ENCODE measurements at regions not wholly inside any gene's neighbourhood (a gene's known extent, or its start where the extent isn't known, plus 50 kb on each side); places are given as distances from the start of the nearest gene placed in this dataset.

DNA sequence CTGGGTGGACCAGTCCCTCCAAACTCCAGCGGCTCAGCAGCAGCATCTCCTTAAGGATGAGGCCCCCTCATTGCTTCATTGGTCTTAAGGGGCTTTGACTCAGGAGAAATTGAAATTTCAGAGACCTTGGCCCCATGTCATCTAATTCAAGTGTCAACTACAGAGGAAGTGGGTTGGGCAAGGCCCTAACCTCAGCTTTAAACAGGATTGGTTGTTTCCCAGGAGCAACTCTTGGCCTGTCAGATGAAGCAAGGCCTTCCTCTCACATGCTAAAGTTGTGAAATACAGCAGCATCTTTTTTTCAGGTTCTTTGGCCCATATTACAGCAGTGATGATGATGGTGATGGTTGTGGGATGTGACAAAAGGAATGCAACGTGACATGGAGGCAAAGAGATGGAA, 348.3 kb downstream of the ICE1 start:
- peaks cover 84% of the 10 kb centered on the region for H3K27me3 ChIP-seq (ENCODE audit: low read length)
- ATAC-seq: no peak
- CTCF ChIA-PET: no interaction called here
- no peaks in the 10 kb centered on the region for H3K9me2 ChIP-seq (replicated peaks; ENCODE audit: low read length)
- no peak for TF ChIP-seq EZH2 (IDR thresholded peaks at IDR 0.05; ENCODE audit: low read length, unreplicated experiment)
- TF ChIP-seq, protein P1, sequence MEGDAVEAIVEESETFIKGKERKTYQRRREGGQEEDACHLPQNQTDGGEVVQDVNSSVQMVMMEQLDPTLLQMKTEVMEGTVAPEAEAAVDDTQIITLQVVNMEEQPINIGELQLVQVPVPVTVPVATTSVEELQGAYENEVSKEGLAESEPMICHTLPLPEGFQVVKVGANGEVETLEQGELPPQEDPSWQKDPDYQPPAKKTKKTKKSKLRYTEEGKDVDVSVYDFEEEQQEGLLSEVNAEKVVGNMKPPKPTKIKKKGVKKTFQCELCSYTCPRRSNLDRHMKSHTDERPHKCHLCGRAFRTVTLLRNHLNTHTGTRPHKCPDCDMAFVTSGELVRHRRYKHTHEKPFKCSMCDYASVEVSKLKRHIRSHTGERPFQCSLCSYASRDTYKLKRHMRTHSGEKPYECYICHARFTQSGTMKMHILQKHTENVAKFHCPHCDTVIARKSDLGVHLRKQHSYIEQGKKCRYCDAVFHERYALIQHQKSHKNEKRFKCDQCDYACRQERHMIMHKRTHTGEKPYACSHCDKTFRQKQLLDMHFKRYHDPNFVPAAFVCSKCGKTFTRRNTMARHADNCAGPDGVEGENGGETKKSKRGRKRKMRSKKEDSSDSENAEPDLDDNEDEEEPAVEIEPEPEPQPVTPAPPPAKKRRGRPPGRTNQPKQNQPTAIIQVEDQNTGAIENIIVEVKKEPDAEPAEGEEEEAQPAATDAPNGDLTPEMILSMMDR (conservative IDR thresholded peaks at IDR 0.05; ENCODE audit: low read depth, low read length): no peak
- no peak for TF ChIP-seq EZH2phosphoT487 (IDR thresholded peaks at IDR 0.05; ENCODE audit: borderline replicate concordance, low read length)
- intact Hi-C loops (cut with micrococcal nuclease): no loop called here
- H3K4me3 ChIP-seq (ENCODE audit: low read length): no peak overlapping the region
- H3K36me3 ChIP-seq (ENCODE audit: low read depth, low read length): no peaks in the 10 kb centered on the region
- H3K9ac ChIP-seq (ENCODE audit: low read length): no peak overlapping the region
- BruUV-seq (replicated peaks): no TSS peak
- no peak overlapping the region for H3K27ac ChIP-seq (ENCODE audit: low read length)
- no peak overlapping the region for H2AFZ ChIP-seq (ENCODE audit: low read length)
- POLR2A ChIA-PET (ENCODE audit: unreplicated experiment): no interaction called here
- H3K79me2 ChIP-seq (ENCODE audit: low read length): no peaks in the 10 kb centered on the region
- H3K4me1 ChIP-seq (ENCODE audit: insufficient read depth, low read length): no peaks in the 10 kb centered on the region
- no peak overlapping the region for H3K4me2 ChIP-seq (ENCODE audit: low read length)
- no peaks in the 10 kb centered on the region for H4K20me1 ChIP-seq (ENCODE audit: low read length)
- no peaks in the 10 kb centered on the region for H3K9me3 ChIP-seq (ENCODE audit: low read length)
- DNase-seq: no peak
- no peaks in the 10 kb centered on the region for H3F3A ChIP-seq (ENCODE audit: low read length, unreplicated experiment)

- POLR2A ChIA-PET (ENCODE audit: unreplicated experiment): no interaction called here
- no TSS peak for BruUV-seq (replicated peaks)
- CTCF ChIA-PET: no interaction called here
- Histone ChIP-seq H3K27me3 (ENCODE audit: low read length) (peaks cover 92% of the 10 kb centered on the region), H2AFZ (ENCODE audit: low read length) (no peak overlapping the region), H3K27ac (ENCODE audit: low read length) (no peak overlapping the region), H3K4me1 (ENCODE audit: insufficient read depth, low read length) (no peaks in the 10 kb centered on the region), H3F3A (ENCODE audit: low read length, unreplicated experiment) (no peaks in the 10 kb centered on the region), H3K9me3 (ENCODE audit: low read length) (no peaks in the 10 kb centered on the region), H3K36me3 (ENCODE audit: low read depth, low read length) (no peaks in the 10 kb centered on the region), H3K9me2 (replicated peaks; ENCODE audit: low read length) (no peaks in the 10 kb centered on the region), H4K20me1 (ENCODE audit: low read length) (no peaks in the 10 kb centered on the region), H3K9ac (ENCODE audit: low read length) (no peak overlapping the region), H3K79me2 (ENCODE audit: low read length) (no peaks in the 10 kb centered on the region), H3K4me3 (ENCODE audit: low read length) (no peak overlapping the region), H3K4me2 (ENCODE audit: low read length) (no peak overlapping the region)
- no peak for ATAC-seq
- intact Hi-C loops (cut with micrococcal nuclease): no loop called here
- DNase-seq: no peak
- TF ChIP-seq, protein P1 (conservative IDR thresholded peaks at IDR 0.05; ENCODE audit: low read depth, low read length): no peak
- no peak for TF ChIP-seq EZH2 (IDR thresholded peaks at IDR 0.05; ENCODE audit: low read length, unreplicated experiment)
- no peak for TF ChIP-seq EZH2phosphoT487 (IDR thresholded peaks at IDR 0.05; ENCODE audit: borderline replicate concordance, low read length)
These were observed 344.9 kb downstream of the ICE1 start for GRCh38 chr5:5767286-5767928.

DNA sequence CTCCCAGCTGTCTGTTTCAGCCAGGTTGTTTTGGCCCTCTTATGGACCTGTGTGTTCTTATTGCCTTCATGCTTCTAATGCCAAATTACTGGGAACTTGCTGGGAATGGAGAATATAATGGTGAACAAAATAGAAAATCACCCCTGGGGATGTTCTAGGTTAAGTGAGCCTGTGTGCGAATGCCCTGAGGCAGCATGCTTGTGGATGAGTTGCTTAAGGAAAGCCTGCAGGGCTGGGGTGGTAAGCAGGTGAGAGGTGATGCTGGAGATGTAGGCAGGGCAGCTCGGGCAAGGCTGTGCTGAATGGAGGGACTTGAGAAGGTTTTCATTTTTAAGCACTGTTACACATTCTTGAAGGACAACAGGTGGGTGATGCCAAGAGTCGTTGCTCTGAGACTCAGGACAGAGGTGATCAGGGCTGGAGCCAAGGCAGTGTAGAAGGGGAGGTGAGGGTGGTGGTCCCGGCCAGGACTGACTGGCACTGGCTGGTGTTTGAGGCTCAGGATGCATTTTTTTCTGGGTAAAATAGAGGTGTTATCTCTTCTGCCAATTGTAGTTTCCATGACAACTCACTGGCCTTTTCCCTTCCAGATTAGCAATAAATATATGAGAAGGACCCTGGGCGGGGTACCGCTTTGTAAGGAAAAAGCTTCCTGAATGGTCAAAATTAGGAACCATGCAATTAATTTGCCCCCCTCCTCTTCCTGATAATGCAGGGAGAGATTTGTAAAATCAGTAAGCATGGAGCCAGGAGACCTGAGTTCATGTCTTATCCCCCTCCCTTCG, 342.8 kb downstream of the ICE1 start:
- H3K9ac ChIP-seq (ENCODE audit: low read length): no peak overlapping the region
- H3K4me1 ChIP-seq (ENCODE audit: insufficient read depth, low read length): no peaks in the 10 kb centered on the region
- CTCF ChIA-PET: no interaction called here
- H3K27me3 ChIP-seq (ENCODE audit: low read length): peaks cover 89% of the 10 kb centered on the region
- no peak for TF ChIP-seq EZH2phosphoT487 (IDR thresholded peaks at IDR 0.05; ENCODE audit: borderline replicate concordance, low read length)
- TF ChIP-seq, protein P1 (conservative IDR thresholded peaks at IDR 0.05; ENCODE audit: low read depth, low read length): no peak
- TF ChIP-seq EZH2 (IDR thresholded peaks at IDR 0.05; ENCODE audit: low read length, unreplicated experiment): no peak
- no peak overlapping the region for H3K4me3 ChIP-seq (ENCODE audit: low read length)
- H3K27ac ChIP-seq (ENCODE audit: low read length): no peak overlapping the region
- no peaks in the 10 kb centered on the region for H4K20me1 ChIP-seq (ENCODE audit: low read length)
- H3K36me3 ChIP-seq (ENCODE audit: low read depth, low read length): no peaks in the 10 kb centered on the region
- ATAC-seq (no peak), DNase-seq (no peak)
- intact Hi-C loops (cut with micrococcal nuclease): no loop called here
- H3K9me3 ChIP-seq (ENCODE audit: low read length): no peaks in the 10 kb centered on the region
- no peak overlapping the region for H2AFZ ChIP-seq (ENCODE audit: low read length)
- H3K79me2 ChIP-seq (ENCODE audit: low read length): no peaks in the 10 kb centered on the region
- BruUV-seq (replicated peaks): no TSS peak
- POLR2A ChIA-PET (ENCODE audit: unreplicated experiment): no interaction called here
- no peaks in the 10 kb centered on the region for H3F3A ChIP-seq (ENCODE audit: low read length, unreplicated experiment)
- no peaks in the 10 kb centered on the region for H3K9me2 ChIP-seq (replicated peaks; ENCODE audit: low read length)
- no peak overlapping the region for H3K4me2 ChIP-seq (ENCODE audit: low read length)

All from PC-3 (cell line).